ENCODE measurements at regions not wholly inside any gene's neighbourhood (a gene's known extent, or its start where the extent isn't known, plus 50 kb on each side); places are given as distances from the start of the nearest gene placed in this dataset.
"Not testable (repeated sequence)": the region's sequence is repeated elsewhere in the genome, so short reads cannot be mapped to it uniquely, and the experiment has no call there.

- Mint-ChIP-seq H3K9me3 (no peaks in the 10 kb centered on the region), H3K4me3 (no peak overlapping the region), H3K36me3 (no peaks in the 10 kb centered on the region), H3K4me1 (peaks cover 14 to 16% of the 10 kb centered on the region in 2 donors), H3K27me3 (ENCODE audit: low read depth in 2 of 2) (peaks cover 21 to 26% of the 10 kb centered on the region in 2 donors), H3K27ac (no peak overlapping the region)
- Histone ChIP-seq H3K4me1 (ENCODE audit: control insufficient read depth, insufficient read depth, low read length) (peaks cover 3% of the 10 kb centered on the region), H3K27me3 (ENCODE audit: control insufficient read depth, insufficient read depth, low read length) (no peaks in the 10 kb centered on the region), H3K4me3 (ENCODE audit: low read length) (no peak overlapping the region), H3K27ac (ENCODE audit: low read length) (no peak overlapping the region), H3K36me3 (ENCODE audit: control insufficient read depth, insufficient read depth, low read length) (no peaks in the 10 kb centered on the region), H3K9me3 (ENCODE audit: control insufficient read depth, insufficient read depth, low read length) (no peaks in the 10 kb centered on the region)
- no peak for ATAC-seq
- TF ChIP-seq CTCF (IDR thresholded peaks at IDR 0.05) = no peak
- intact Hi-C loops (cut with micrococcal nuclease) = no loop called here
- 95% methylated on average over 4 of the region's 4 CpGs for WGBS (ENCODE audit: insufficient coverage)
- DNase-seq = no peak
Measured at GRCh38 chr6:14294270-14294951, 176.8 kb downstream of the CD83 start.

- not testable (repeated sequence) for ATAC-seq
Measured at GRCh38 chr6:14296698-14297097, 179.1 kb downstream of the CD83 start.

GRCh38 chr6:14297118-14297517 lies 179.5 kb downstream of the CD83 start:
- H3K4me1 ChIP-seq (ENCODE audit: control insufficient read depth, insufficient read depth, low read length); H3K9me3 Mint-ChIP-seq; H3K4me3 ChIP-seq (ENCODE audit: low read length); H3K27ac Mint-ChIP-seq; H3K4me3 Mint-ChIP-seq; H3K36me3 Mint-ChIP-seq; intact Hi-C loops (cut with micrococcal nuclease); H3K36me3 ChIP-seq (ENCODE audit: control insufficient read depth, insufficient read depth, low read length); ATAC-seq; H3K27ac ChIP-seq (ENCODE audit: low read length); DNase-seq; H3K9me3 ChIP-seq (ENCODE audit: control insufficient read depth, insufficient read depth, low read length); H3K27me3 ChIP-seq (ENCODE audit: control insufficient read depth, insufficient read depth, low read length); H3K4me1 Mint-ChIP-seq: not testable (repeated sequence)
- H3K27me3 Mint-ChIP-seq (ENCODE audit: low read depth in 2 of 2) = peaks cover 18 to 26% of the 10 kb centered on the region in 2 donors
- 90% methylated on average over 1 of the region's 7 CpGs for WGBS (ENCODE audit: insufficient coverage)

More at GRCh38 chr6:14296698-14297097, 179.1 kb downstream of the CD83 start:
- H3K4me1 Mint-ChIP-seq; H3K27ac ChIP-seq (ENCODE audit: low read length); H3K9me3 Mint-ChIP-seq; H3K36me3 ChIP-seq (ENCODE audit: control insufficient read depth, insufficient read depth, low read length); DNase-seq; H3K27me3 ChIP-seq (ENCODE audit: control insufficient read depth, insufficient read depth, low read length); H3K27ac Mint-ChIP-seq; H3K9me3 ChIP-seq (ENCODE audit: control insufficient read depth, insufficient read depth, low read length); H3K4me3 ChIP-seq (ENCODE audit: low read length); H3K4me1 ChIP-seq (ENCODE audit: control insufficient read depth, insufficient read depth, low read length); intact Hi-C loops (cut with micrococcal nuclease); H3K36me3 Mint-ChIP-seq; H3K4me3 Mint-ChIP-seq: not testable (repeated sequence)
- WGBS (ENCODE audit: insufficient coverage) = 94% methylated on average over 6 of the region's 6 CpGs
- H3K27me3 Mint-ChIP-seq (ENCODE audit: low read depth in 2 of 2) = peaks cover 18 to 29% of the 10 kb centered on the region in 2 donors

- H3K4me3 Mint-ChIP-seq; H3K27me3 ChIP-seq (ENCODE audit: control insufficient read depth, insufficient read depth, low read length); H3K9me3 Mint-ChIP-seq; H3K27ac ChIP-seq (ENCODE audit: low read length); H3K4me1 Mint-ChIP-seq; H3K4me3 ChIP-seq (ENCODE audit: low read length); H3K36me3 ChIP-seq (ENCODE audit: control insufficient read depth, insufficient read depth, low read length); H3K9me3 ChIP-seq (ENCODE audit: control insufficient read depth, insufficient read depth, low read length); H3K27ac Mint-ChIP-seq; intact Hi-C loops (cut with micrococcal nuclease); ATAC-seq; H3K36me3 Mint-ChIP-seq; DNase-seq; H3K4me1 ChIP-seq (ENCODE audit: control insufficient read depth, insufficient read depth, low read length): not testable (repeated sequence)
- WGBS (ENCODE audit: insufficient coverage) = 87% methylated on average over 16 of the region's 16 CpGs
- peaks cover 13 to 19% of the 10 kb centered on the region in 2 donors for H3K27me3 Mint-ChIP-seq (ENCODE audit: low read depth in 2 of 2)
Measured at GRCh38 chr6:14300189-14300588, 182.6 kb downstream of the CD83 start.

- H3K4me1 ChIP-seq (ENCODE audit: control insufficient read depth, insufficient read depth, low read length); H3K9me3 ChIP-seq (ENCODE audit: control insufficient read depth, insufficient read depth, low read length); ATAC-seq; intact Hi-C loops (cut with micrococcal nuclease); H3K4me1 Mint-ChIP-seq; H3K36me3 Mint-ChIP-seq; H3K9me3 Mint-ChIP-seq; H3K4me3 Mint-ChIP-seq; H3K4me3 ChIP-seq (ENCODE audit: low read length); H3K36me3 ChIP-seq (ENCODE audit: control insufficient read depth, insufficient read depth, low read length); H3K27me3 ChIP-seq (ENCODE audit: control insufficient read depth, insufficient read depth, low read length); H3K27ac Mint-ChIP-seq; DNase-seq; H3K27ac ChIP-seq (ENCODE audit: low read length): not testable (repeated sequence)
- WGBS (ENCODE audit: insufficient coverage) = 82% methylated on average over 4 of the region's 9 CpGs
- peaks cover 13 to 19% of the 10 kb centered on the region in 2 donors for H3K27me3 Mint-ChIP-seq (ENCODE audit: low read depth in 2 of 2)
Measured at GRCh38 chr6:14300721-14301120, 183.1 kb downstream of the CD83 start.

GRCh38 chr6:14301477-14301876 lies 183.9 kb downstream of the CD83 start:
- H3K9me3 Mint-ChIP-seq; H3K27me3 ChIP-seq (ENCODE audit: control insufficient read depth, insufficient read depth, low read length); intact Hi-C loops (cut with micrococcal nuclease); H3K4me3 Mint-ChIP-seq; ATAC-seq; H3K27ac Mint-ChIP-seq; H3K4me1 Mint-ChIP-seq; H3K36me3 Mint-ChIP-seq; DNase-seq; H3K36me3 ChIP-seq (ENCODE audit: control insufficient read depth, insufficient read depth, low read length); H3K4me1 ChIP-seq (ENCODE audit: control insufficient read depth, insufficient read depth, low read length); H3K4me3 ChIP-seq (ENCODE audit: low read length); H3K9me3 ChIP-seq (ENCODE audit: control insufficient read depth, insufficient read depth, low read length); H3K27ac ChIP-seq (ENCODE audit: low read length): not testable (repeated sequence)
- H3K27me3 Mint-ChIP-seq (ENCODE audit: low read depth in 2 of 2) = peaks cover 13 to 19% of the 10 kb centered on the region in 2 donors
- 75% methylated on average over 5 of the region's 9 CpGs for WGBS (ENCODE audit: insufficient coverage)
